Liver (tissue), 3 donors: ENCODE measurements at regions not wholly inside any gene's neighbourhood (a gene's known extent, or its start where the extent isn't known, plus 50 kb on each side); places are given as distances from the start of the nearest gene placed in this dataset.

Experiments
- FOXA1 ChIP-seq: IDR thresholded peaks from 2 replicates; pipeline ENCODE4 v1.6.1; 2016; ENCODE audit warnings: antibody characterized with exemption
- GABPA ChIP-seq, 2 donors: IDR thresholded peaks in 1 of 2; conservative IDR thresholded peaks in 1 of 2; 2 replicates each; pipeline ENCODE4 v1.6.1; 2016; ENCODE audit warnings: antibody characterized with exemption in 2 of 2, mild to moderate bottlenecking in 1 of 2, moderate library complexity in 1 of 2
- HNF4A ChIP-seq, 2 donors: conservative IDR thresholded peaks; 2 replicates each; pipeline ENCODE4 v1.6.1; 2016; ENCODE audit warnings: antibody characterized with exemption in 2 of 2, mild to moderate bottlenecking in 2 of 2
- JUND ChIP-seq, 2 donors: IDR thresholded peaks; 2 replicates each; pipeline ENCODE4 v1.6.1; 2016; ENCODE audit warnings: antibody characterized with exemption in 2 of 2
- RAD21 ChIP-seq, 2 donors: IDR thresholded peaks; 2 replicates each; pipeline ENCODE4 v1.6.1; 2016; ENCODE audit warnings: antibody characterized with exemption in 2 of 2, mild to moderate bottlenecking in 2 of 2
- SP1 ChIP-seq: IDR thresholded peaks from 2 replicates; pipeline ENCODE4 v1.6.1; 2018; ENCODE audit warnings: antibody characterized with exemption, mild to moderate bottlenecking
- TAF1 ChIP-seq: conservative IDR thresholded peaks from 2 replicates; pipeline ENCODE4 v1.6.1; 2016; ENCODE audit warnings: antibody characterized with exemption, mild to moderate bottlenecking
- YY1 ChIP-seq: IDR thresholded peaks from 2 replicates; pipeline ENCODE4 v1.6.1; 2016; ENCODE audit warnings: antibody characterized with exemption, mild to moderate bottlenecking
- TF ChIP-seq, protein P1 (sequence below): fragments of 150-350 bp; IDR thresholded peaks from 2 replicates; pipeline ENCODE4 v1.5.1; 2017; ENCODE audit warnings: improper control_type of control experiment, low read depth, low read length; ENCODE audit not compliant: missing input control
- TF ChIP-seq, protein P2 (sequence below): IDR thresholded peaks from 2 replicates; pipeline ENCODE4 v1.6.1; 2016; ENCODE audit warnings: antibody characterized with exemption
- TF ChIP-seq, protein P3 (sequence below): IDR thresholded peaks from 2 replicates; pipeline ENCODE4 v1.6.1; 2016; ENCODE audit warnings: antibody characterized with exemption
- TF ChIP-seq, protein P4 (sequence below): IDR thresholded peaks from 2 replicates; pipeline ENCODE4 v1.6.1; 2016; ENCODE audit warnings: antibody characterized with exemption, mild to moderate bottlenecking
- TF ChIP-seq, protein P5 (sequence below): IDR thresholded peaks from 2 replicates; pipeline ENCODE4 v1.6.1; 2016; ENCODE audit warnings: antibody characterized with exemption
- donor health status: healthy.
- donor health status: healthy.

DNA sequence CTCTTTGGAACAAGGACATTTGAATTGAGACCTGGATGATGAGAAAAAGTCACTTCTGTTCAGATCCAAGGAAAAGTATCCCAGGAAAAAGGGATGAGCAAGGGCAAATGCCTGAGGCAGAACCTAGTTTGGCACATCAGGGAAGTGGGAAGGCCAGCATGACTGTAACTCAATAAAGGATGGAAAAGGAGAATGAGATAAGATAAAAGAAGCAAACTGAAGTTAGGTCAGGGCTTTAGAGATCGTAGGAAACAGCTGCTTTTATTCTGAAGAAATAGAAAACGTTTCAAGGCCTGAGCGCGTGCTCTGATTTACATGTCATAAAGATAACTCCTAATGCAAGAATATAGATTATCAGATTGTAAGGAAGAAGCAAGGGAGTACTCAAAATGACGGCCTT lies 450.0 kb downstream of the FRK start:
- TF ChIP-seq, protein P1, sequence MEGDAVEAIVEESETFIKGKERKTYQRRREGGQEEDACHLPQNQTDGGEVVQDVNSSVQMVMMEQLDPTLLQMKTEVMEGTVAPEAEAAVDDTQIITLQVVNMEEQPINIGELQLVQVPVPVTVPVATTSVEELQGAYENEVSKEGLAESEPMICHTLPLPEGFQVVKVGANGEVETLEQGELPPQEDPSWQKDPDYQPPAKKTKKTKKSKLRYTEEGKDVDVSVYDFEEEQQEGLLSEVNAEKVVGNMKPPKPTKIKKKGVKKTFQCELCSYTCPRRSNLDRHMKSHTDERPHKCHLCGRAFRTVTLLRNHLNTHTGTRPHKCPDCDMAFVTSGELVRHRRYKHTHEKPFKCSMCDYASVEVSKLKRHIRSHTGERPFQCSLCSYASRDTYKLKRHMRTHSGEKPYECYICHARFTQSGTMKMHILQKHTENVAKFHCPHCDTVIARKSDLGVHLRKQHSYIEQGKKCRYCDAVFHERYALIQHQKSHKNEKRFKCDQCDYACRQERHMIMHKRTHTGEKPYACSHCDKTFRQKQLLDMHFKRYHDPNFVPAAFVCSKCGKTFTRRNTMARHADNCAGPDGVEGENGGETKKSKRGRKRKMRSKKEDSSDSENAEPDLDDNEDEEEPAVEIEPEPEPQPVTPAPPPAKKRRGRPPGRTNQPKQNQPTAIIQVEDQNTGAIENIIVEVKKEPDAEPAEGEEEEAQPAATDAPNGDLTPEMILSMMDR = no peak
- TF ChIP-seq RAD21 (IDR thresholded peaks at IDR 0.05) (no peak), YY1 (no peak), FOXA1 (no peak), SP1 (no peak), GABPA (IDR thresholded peaks at IDR 0.05 in 1 of 2, conservative IDR thresholded peaks at IDR 0.05 in 1 of 2) (no peak), TAF1 (no peak), JUND (IDR thresholded peaks at IDR 0.05) (no peak), HNF4A (conservative IDR thresholded peaks at IDR 0.05) (no peak)
- TF ChIP-seq, protein P2, sequence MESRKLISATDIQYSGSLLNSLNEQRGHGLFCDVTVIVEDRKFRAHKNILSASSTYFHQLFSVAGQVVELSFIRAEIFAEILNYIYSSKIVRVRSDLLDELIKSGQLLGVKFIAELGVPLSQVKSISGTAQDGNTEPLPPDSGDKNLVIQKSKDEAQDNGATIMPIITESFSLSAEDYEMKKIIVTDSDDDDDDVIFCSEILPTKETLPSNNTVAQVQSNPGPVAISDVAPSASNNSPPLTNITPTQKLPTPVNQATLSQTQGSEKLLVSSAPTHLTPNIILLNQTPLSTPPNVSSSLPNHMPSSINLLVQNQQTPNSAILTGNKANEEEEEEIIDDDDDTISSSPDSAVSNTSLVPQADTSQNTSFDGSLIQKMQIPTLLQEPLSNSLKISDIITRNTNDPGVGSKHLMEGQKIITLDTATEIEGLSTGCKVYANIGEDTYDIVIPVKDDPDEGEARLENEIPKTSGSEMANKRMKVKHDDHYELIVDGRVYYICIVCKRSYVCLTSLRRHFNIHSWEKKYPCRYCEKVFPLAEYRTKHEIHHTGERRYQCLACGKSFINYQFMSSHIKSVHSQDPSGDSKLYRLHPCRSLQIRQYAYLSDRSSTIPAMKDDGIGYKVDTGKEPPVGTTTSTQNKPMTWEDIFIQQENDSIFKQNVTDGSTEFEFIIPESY = no peak
- TF ChIP-seq, protein P3, sequence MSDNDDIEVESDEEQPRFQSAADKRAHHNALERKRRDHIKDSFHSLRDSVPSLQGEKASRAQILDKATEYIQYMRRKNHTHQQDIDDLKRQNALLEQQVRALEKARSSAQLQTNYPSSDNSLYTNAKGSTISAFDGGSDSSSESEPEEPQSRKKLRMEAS = no peak
- TF ChIP-seq, protein P4, sequence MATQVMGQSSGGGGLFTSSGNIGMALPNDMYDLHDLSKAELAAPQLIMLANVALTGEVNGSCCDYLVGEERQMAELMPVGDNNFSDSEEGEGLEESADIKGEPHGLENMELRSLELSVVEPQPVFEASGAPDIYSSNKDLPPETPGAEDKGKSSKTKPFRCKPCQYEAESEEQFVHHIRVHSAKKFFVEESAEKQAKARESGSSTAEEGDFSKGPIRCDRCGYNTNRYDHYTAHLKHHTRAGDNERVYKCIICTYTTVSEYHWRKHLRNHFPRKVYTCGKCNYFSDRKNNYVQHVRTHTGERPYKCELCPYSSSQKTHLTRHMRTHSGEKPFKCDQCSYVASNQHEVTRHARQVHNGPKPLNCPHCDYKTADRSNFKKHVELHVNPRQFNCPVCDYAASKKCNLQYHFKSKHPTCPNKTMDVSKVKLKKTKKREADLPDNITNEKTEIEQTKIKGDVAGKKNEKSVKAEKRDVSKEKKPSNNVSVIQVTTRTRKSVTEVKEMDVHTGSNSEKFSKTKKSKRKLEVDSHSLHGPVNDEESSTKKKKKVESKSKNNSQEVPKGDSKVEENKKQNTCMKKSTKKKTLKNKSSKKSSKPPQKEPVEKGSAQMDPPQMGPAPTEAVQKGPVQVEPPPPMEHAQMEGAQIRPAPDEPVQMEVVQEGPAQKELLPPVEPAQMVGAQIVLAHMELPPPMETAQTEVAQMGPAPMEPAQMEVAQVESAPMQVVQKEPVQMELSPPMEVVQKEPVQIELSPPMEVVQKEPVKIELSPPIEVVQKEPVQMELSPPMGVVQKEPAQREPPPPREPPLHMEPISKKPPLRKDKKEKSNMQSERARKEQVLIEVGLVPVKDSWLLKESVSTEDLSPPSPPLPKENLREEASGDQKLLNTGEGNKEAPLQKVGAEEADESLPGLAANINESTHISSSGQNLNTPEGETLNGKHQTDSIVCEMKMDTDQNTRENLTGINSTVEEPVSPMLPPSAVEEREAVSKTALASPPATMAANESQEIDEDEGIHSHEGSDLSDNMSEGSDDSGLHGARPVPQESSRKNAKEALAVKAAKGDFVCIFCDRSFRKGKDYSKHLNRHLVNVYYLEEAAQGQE = no peak
- TF ChIP-seq, protein P5, sequence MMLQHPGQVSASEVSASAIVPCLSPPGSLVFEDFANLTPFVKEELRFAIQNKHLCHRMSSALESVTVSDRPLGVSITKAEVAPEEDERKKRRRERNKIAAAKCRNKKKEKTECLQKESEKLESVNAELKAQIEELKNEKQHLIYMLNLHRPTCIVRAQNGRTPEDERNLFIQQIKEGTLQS = no peak
